DMS79 (cell line): ENCODE measurements at regions not wholly inside any gene's neighbourhood (a gene's known extent, or its start where the extent isn't known, plus 50 kb on each side); places are given as distances from the start of the nearest gene placed in this dataset.
"Not testable (repeated sequence)": the region's sequence is repeated elsewhere in the genome, so short reads cannot be mapped to it uniquely, and the experiment has no call there.

Experiments
- DNase-seq: peaks from one replicate; lab custom pipeline; 2025; lab: John Stamatoyannopoulos, UW

- no peak for DNase-seq
Observed at GRCh38 chr5:17399931-17400330, 98.1 kb upstream of the TAF11L2 start.

- DNase-seq = no peak
Observed at GRCh38 chr5:17400724-17401469, 97.1 kb upstream of the TAF11L2 start.

DNA sequence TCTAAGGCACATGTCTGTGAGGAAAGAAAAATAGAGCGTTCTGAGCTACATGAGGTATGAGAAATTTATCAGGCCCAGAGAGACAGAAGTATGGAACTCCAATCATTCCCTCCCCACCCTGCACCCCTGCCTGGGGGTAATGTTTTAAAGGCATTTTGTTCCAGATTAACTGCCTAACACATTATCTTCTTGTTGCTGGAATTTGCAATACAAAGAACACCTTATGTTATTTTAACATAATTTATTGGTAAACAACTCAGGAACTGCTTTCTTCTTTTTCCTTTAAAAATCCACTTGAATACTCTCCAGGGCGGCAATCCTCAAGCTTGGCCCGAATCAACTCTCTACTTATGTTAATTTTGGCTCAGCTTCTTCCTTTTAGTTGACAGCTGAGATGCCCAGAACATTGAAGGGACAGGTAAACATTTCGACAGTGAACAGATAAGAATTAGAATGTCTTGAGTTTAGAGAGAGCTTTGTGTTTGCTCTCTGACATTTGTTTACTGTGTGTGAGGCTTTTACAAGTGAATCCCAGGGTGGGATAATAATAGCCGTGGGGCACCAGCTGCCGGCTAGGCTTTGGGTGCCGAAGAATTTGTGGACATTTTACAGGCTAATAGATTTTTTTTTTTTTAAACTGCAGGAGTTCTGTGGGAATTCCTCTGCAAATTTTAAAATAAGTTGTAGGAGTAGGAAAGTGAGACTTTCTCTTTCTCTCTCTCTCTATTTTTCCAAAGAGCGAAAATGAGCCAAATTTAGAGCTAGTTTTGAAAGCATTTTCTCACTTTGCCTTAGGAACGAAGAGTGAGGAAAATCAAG is 96.4 kb upstream of the TAF11L2 start:
- DNase-seq = no peak

- DNase-seq = no peak
Observed at GRCh38 chr5:17402289-17403121, 95.5 kb upstream of the TAF11L2 start.

DNA sequence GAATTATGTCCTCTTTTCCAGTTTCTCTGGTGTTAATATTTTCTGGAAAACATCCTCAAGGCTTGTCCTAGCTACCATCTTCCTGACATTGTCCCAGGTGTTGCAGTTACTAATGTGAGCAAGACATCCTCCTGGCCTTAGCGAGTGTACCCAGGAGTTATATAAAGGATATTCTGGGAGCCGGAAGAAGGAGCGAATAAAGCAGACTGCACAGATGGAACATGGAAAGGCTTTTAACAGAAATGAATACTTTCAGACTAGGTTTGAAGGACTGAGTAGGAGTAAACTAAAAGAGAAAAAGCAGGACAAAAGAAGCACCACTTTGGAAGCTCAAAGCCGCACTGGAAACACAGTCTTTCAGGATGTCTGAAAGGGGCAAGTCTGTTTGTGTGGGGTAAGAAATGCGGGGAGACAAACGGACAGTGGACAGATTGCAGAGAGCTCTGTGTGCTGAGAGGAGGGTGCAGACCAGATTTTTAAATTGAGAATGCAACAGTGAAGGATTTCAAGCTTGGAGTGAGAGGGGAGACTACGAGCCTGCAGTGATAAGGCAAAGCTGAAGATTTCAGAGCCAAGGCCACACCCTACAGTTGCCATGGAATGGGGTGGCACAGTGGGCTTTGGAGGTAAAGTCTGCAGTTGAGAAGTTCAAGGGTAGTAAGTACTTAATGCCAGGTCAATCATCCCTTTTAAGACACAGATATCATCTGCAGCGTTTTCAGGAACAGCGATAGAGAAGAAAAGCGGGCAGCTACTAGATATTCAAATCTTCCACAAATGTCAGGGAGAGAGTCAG is 94.1 kb upstream of the TAF11L2 start:
- DNase-seq = no peak

DNA sequence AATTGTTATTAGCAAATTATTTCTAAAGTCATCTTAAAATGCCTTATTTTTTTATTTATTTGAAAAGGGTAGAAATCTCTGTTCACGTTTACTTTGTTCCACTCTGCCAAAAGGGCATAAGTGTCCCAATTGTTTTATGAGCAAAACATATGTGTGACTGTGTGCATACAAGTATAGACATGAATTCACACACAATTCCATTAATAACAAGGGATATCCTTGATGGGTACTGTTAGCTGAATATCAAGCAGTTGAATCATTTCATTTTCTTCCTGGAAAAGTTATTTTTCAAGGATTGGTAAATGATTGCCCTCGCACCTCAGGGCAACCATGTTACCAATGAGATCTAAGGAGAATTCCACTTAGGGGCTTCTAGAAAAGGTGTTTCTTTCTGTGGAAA is 92.1 kb upstream of the TAF11L2 start:
- no peak for DNase-seq

GRCh38 chr5:17406423-17406838 is 91.6 kb upstream of the TAF11L2 start:
- no peak for DNase-seq

GRCh38 chr5:17411436-17412402 is 86.3 kb upstream of the TAF11L2 start:
- DNase-seq = no peak

GRCh38 chr5:17412760-17413671 is 85.0 kb upstream of the TAF11L2 start:
- DNase-seq = no peak

DNA sequence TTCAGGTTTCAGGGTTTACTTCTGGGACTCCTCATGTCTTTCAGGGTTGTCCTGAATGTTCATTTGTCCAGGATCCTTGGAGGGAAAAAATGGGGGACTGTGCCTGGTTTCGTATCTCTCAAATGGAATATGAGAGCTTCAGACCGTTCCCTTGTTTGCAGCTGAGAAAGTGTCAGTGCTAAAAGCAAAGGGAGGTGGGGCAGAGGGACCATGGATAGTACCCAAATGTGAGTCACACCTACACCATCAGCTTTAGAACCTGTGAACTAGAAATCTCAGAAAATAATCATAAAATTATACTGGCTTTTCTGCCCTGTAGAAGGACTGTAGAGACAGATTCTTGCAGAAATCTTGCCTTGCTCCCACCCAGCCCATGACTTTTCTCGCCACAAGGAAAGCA is 84.3 kb upstream of the TAF11L2 start:
- DNase-seq = no peak

- no peak for DNase-seq
Observed at GRCh38 chr5:17415321-17415758, 82.7 kb upstream of the TAF11L2 start.

GRCh38 chr5:17416374-17416773 is 81.7 kb upstream of the TAF11L2 start:
- not testable (repeated sequence) for DNase-seq

DNA sequence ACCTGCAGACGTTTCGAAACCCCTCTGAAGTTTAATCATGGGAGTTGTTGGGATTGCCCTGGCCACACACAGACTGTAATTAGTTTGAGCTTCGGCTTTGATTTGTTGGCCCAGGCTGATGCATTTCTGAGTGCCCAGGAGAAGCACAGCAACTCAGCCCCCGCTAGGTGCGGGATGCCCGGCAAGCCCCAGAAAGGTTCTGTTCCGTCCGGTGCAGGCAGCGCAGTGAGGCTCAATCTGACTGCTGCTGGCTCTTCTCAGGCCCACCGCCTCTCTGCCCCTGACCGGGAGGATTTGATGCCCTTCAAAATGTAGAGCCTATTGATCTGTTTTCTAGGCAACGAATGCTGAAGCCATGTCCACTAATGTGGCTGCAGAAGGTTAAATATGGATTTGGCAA is 73.4 kb upstream of the TAF11L2 start:
- no peak for DNase-seq

DNA sequence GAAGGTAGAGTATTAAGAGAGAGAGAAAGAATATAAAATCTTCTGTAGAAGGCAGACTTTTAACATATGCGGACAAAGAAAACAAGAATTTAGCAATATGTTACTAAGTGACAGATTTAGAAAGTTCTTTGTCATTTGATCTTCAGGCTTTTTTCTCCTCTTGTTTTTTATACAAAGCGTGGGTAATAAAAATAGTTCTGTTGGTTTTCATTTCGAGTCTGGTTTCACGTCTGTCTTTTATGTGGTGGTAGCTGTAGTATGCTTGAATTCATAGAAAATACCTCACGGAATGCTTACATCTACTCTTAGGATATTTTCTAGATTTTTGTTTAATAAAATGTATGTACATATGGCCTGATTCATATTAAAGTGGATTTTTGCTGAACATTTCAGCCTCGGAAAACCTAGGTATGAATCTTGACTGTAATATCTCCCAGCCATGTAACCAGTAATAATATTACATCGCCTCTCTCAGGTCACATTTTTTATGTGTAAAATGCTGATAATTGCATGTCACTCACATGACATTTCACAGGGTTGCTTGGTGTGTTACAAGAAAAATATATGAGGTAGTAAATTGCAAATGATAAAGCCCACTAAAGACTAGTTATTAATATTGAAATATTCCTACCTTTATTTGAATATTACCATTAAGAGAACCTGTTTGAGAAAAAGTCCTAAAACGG is 72.5 kb upstream of the TAF11L2 start:
- no peak for DNase-seq

- DNase-seq = no peak
Observed at GRCh38 chr5:17426104-17426749, 71.8 kb upstream of the TAF11L2 start.

GRCh38 chr5:17428176-17428800 is 69.7 kb upstream of the TAF11L2 start:
- DNase-seq = no peak

GRCh38 chr5:17429353-17429752 is 68.7 kb upstream of the TAF11L2 start:
- DNase-seq = no peak

DNA sequence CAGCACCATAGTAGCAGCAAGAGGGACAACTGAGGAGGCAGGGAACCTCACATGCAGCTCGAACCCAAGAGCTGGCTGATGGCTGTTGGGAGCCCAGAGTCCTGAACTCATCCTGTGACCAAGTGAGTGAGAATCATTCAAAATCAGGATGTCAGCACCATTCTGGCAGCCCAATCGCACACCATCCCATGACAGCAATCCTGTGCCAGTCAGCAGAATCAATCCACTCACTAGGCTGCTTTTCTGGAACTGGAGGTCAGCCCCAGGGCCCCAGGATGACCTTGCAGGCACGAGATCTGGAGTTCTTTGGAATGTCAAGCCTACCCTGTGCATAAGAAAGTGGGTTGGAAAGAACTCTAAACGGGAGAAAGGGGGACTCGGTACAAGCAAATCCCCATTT is 67.8 kb upstream of the TAF11L2 start:
- DNase-seq = no peak
